Activated CD8-positive, alpha-beta T cell treated with anti-CD3 and anti-CD28 coated beads for 36 hours (primary cell): ENCODE measurements at regions not wholly inside any gene's neighbourhood (a gene's known extent, or its start where the extent isn't known, plus 50 kb on each side); places are given as distances from the start of the nearest gene placed in this dataset.

ENCODE experiments used
- ATAC-seq: fragments of 200-7000 bp; cut with Tn5 transposase; one replicate; pipeline ENCODE4 v1.10.0; 2021; ENCODE audit warnings: mild to moderate bottlenecking, moderate library complexity
- CTCF ChIA-PET: fragments of 350-600 bp; sonication (Branson Sonifier 250); formaldehyde crosslinking; loops from one replicate; lab custom pipeline; 2021; ENCODE audit warnings: antibody characterized with exemption; lab: Charles Lee
- POLR2A ChIA-PET: fragments of 350-600 bp; sonication (Branson Sonifier 250); formaldehyde crosslinking; loops from one replicate; lab custom pipeline; 2021; ENCODE audit warnings: antibody characterized with exemption; lab: Charles Lee
- DNase-seq: peaks from one replicate; pipeline ENCODE4 v3.0.0-alpha.2; 2020
- H3K27ac Mint-ChIP-seq: one replicate; pipeline ENCODE4 v1.8.0; 2021; ENCODE audit warnings: mild to moderate bottlenecking, mixed read lengths
- H3K27me3 Mint-ChIP-seq: one replicate; pipeline ENCODE4 v1.8.0; 2021; ENCODE audit warnings: mixed read lengths
- H3K36me3 Mint-ChIP-seq: one replicate; pipeline ENCODE4 v1.8.0; 2021; ENCODE audit warnings: low read depth, mixed read lengths
- H3K4me1 Mint-ChIP-seq: one replicate; pipeline ENCODE4 v1.8.0; 2021; ENCODE audit warnings: low read depth, mixed read lengths
- H3K4me3 Mint-ChIP-seq: one replicate; pipeline ENCODE4 v1.8.0; 2021; ENCODE audit warnings: mild to moderate bottlenecking, moderate library complexity, mixed read lengths
- H3K9me3 Mint-ChIP-seq: one replicate; pipeline ENCODE4 v1.8.0; 2021; ENCODE audit warnings: mixed read lengths
- intact Hi-C: fragments of 100-400 bp; cut with micrococcal nuclease; formaldehyde crosslinking; loops from one replicate; pipeline ENCODE4 v1.10.0; 2022
- TF ChIP-seq, protein P1 (sequence below): fragments of 200-600 bp; IDR thresholded peaks from one replicate; pipeline ENCODE4 v1.8.0; 2022; ENCODE audit warnings: antibody characterized with exemption, mild to moderate bottlenecking

DNA sequence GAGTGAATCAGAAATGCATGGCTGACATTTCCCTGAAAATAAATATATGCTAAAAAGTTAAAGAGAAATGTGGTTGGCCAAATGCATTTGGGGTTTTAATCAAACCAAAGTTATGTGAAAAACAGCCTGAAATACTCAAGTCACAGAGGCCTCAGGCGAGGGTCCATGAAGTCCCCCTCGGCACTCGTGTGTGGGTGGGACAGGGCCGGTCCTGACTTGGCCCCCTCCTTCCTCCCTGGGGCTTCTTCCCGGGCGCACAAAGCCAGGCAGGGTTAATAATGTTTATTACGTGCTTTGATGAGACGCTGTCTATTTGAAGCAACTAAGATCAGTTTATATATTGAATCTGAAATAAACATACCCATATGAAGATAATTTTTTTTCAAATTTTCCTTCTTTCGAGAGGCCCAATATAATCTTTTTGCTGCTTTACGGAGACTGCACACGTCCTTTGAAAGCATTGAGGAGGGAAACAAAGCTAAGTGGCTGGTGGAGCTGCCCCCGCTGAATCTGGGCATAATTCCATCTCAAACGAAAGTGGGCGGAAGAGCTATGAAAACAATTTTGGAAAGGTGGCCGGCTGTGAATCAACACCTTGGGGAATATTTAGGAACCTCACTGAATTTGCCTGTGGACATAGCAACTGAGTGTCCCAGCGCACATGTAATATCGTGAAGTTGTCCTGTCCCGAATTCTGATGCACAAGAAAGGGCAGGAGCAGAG is 55.8 kb upstream of the SMOC2 start:
- no peak overlapping the region for H3K4me3 Mint-ChIP-seq
- ATAC-seq (no peak), DNase-seq (no peak)
- no peaks in the 10 kb centered on the region for H3K27me3 Mint-ChIP-seq
- CTCF ChIA-PET, result no interaction called here
- H3K36me3 Mint-ChIP-seq, result no peaks in the 10 kb centered on the region
- H3K9me3 Mint-ChIP-seq, result no peaks in the 10 kb centered on the region
- no peak overlapping the region for H3K27ac Mint-ChIP-seq
- H3K4me1 Mint-ChIP-seq, result no peaks in the 10 kb centered on the region
- intact Hi-C loops, result no loop called here
- POLR2A ChIA-PET, result no interaction called here
- TF ChIP-seq, protein P1, sequence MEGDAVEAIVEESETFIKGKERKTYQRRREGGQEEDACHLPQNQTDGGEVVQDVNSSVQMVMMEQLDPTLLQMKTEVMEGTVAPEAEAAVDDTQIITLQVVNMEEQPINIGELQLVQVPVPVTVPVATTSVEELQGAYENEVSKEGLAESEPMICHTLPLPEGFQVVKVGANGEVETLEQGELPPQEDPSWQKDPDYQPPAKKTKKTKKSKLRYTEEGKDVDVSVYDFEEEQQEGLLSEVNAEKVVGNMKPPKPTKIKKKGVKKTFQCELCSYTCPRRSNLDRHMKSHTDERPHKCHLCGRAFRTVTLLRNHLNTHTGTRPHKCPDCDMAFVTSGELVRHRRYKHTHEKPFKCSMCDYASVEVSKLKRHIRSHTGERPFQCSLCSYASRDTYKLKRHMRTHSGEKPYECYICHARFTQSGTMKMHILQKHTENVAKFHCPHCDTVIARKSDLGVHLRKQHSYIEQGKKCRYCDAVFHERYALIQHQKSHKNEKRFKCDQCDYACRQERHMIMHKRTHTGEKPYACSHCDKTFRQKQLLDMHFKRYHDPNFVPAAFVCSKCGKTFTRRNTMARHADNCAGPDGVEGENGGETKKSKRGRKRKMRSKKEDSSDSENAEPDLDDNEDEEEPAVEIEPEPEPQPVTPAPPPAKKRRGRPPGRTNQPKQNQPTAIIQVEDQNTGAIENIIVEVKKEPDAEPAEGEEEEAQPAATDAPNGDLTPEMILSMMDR, result no peak

DNA sequence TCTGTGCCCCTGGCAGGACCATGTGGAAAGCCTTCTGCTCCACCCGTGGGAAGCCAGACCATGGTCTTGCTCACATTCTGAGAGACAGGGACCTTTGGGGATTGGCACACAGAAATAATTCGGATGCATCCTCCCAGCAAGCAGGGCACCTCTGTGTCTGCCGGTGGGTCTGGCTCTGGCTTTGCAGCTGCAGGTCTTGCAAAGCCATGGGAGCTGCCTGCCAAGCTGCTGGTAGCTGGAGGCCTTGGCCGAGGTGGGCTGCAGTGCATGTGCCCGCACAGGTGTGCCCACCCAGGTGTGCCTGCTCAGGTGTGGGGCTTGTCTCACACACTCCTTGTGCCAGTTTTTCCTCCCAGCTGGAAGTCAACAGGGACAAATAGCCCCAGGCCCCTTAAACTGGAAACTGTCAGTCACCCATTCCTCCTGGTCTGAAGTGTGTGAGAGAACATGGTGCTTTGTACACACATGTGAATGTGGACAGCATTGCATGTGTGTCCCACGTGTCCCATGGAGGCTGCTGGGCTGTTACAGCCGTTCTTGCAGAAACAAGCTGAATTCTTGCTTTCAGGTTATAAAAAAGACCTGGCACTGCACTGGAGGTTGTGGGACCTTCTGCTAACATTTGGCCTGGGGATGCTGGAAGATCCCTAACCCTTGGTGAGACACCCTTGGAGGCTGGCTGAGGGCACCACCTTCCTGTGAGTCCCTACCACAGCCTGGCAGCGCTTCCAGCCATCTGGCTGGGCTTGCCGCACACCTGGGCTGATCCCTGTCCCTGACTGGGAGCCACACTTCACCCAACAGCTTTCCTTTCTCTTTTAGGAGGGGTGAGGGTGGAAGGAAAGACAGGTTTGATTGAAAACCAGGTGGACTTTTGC is 54.9 kb upstream of the SMOC2 start:
- no peaks in the 10 kb centered on the region for H3K9me3 Mint-ChIP-seq
- ATAC-seq (no peak), DNase-seq (no peak)
- no peaks in the 10 kb centered on the region for H3K27me3 Mint-ChIP-seq
- no peak overlapping the region for H3K27ac Mint-ChIP-seq
- no peaks in the 10 kb centered on the region for H3K36me3 Mint-ChIP-seq
- ChIA-PET CTCF (no interaction called here), POLR2A (no interaction called here)
- no peaks in the 10 kb centered on the region for H3K4me1 Mint-ChIP-seq
- TF ChIP-seq, protein P1, result no peak
- intact Hi-C loops, result no loop called here
- H3K4me3 Mint-ChIP-seq, result no peak overlapping the region

DNA sequence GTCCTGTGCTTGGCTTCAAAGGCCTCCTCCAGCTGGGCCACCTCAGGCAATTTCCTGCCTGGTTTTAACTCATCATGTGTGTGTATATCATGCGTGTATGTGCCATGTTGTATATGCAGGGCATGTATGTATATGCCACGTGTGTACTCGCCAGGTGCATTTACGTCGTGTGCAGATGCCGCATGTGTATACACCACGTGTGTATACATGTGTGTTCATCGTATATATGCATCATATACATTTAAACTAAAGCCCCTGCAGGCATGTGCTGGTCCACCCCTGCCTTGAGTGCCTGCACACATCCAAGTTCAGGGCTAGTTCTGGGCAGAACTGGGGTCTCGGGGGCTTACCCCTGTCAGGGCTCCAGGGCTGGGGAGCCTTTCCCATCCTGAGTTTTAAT is 54.0 kb upstream of the SMOC2 start:
- Mint-ChIP-seq H3K36me3 (no peaks in the 10 kb centered on the region), H3K9me3 (no peaks in the 10 kb centered on the region), H3K4me1 (no peaks in the 10 kb centered on the region), H3K27ac (no peak overlapping the region), H3K4me3 (no peak overlapping the region), H3K27me3 (no peaks in the 10 kb centered on the region)
- ChIA-PET CTCF (no interaction called here), POLR2A (no interaction called here)
- intact Hi-C loops, result no loop called here
- TF ChIP-seq, protein P1, result no peak
- DNase-seq, result no peak
- ATAC-seq, result no peak

DNA sequence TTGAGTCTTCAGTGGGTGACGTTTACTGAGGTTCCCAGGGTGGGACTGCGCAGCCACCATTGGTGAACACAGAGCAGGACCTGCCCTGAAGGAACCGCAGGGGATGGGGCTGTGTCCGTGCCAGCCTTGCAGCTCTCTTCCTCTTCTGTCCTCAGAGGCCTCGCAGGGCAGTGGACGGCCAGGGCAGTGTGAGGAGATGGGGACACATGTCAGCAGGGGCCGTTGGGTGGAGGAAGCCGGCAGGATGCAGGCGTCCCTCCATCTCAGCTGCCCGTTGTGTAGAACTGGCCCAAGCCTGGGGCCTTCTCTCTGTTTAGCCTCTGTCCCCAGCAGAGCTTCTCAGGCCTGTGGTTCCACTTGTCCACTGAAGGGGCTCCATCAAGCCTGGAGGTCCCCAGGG is 53.6 kb upstream of the SMOC2 start:
- ChIA-PET POLR2A (no interaction called here), CTCF (no interaction called here)
- TF ChIP-seq, protein P1, result no peak
- intact Hi-C loops, result no loop called here
- Mint-ChIP-seq H3K9me3 (no peaks in the 10 kb centered on the region), H3K27me3 (peaks cover under 1% of the 10 kb centered on the region), H3K36me3 (no peaks in the 10 kb centered on the region), H3K27ac (no peak overlapping the region), H3K4me1 (no peaks in the 10 kb centered on the region), H3K4me3 (no peak overlapping the region)
- DNase-seq (no peak), ATAC-seq (no peak)

DNA sequence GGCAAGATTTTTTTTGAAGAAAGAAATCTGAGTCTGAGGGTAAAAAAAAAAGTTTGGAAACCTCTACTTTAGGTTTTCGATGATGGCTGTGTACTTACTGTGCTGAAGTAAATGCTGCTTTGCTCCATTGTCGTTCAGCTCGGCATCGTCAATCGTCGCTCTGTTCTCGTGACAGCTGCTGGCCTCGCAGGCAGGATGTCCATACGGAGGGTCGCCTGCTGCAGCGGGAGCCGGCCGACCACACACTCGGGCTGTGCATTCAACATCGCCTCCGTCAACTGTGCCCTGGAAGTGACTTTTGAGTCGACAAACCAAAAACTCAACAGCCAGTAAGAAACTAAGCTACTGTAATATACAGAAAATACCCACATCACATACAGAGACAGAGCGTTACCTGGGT is 53.1 kb upstream of the SMOC2 start:
- intact Hi-C loops, result no loop called here
- TF ChIP-seq, protein P1, result no peak
- ATAC-seq (no peak), DNase-seq (no peak)
- H3K27ac Mint-ChIP-seq, result no peak overlapping the region
- no peaks in the 10 kb centered on the region for H3K4me1 Mint-ChIP-seq
- ChIA-PET POLR2A (no interaction called here), CTCF (no interaction called here)
- no peaks in the 10 kb centered on the region for H3K36me3 Mint-ChIP-seq
- peaks cover 2% of the 10 kb centered on the region for H3K27me3 Mint-ChIP-seq
- H3K4me3 Mint-ChIP-seq, result no peak overlapping the region
- H3K9me3 Mint-ChIP-seq, result no peaks in the 10 kb centered on the region
